AG04449 (cell line): ENCODE measurements at regions not wholly inside any gene's neighbourhood (a gene's known extent, or its start where the extent isn't known, plus 50 kb on each side); places are given as distances from the start of the nearest gene placed in this dataset.

Experiments
- CTCF ChIA-PET: fragments of 350-600 bp; formaldehyde crosslinking; extraction: SDS; loops from one replicate; lab custom pipeline; 2021; ENCODE audit warnings: antibody characterized with exemption; lab: Yijun Ruan, JAX
- POLR2A ChIA-PET: fragments of 400-600, 350-600 bp; formaldehyde crosslinking; extraction: SDS; loops from one replicate; lab custom pipeline; 2020; ENCODE audit warnings: antibody characterized with exemption, inconsistent platforms; lab: Yijun Ruan, JAX
- DNase-seq: peaks from one replicate; pipeline ENCODE4 v3.0.0-alpha.2; 2010; ENCODE audit warnings: low read depth, low spot score
- H3K4me3 ChIP-seq: 2 replicates; pipeline ENCODE4 v1.5.1; 2011; ENCODE audit warnings: low read depth, mild to moderate bottlenecking, control low read depth, low read length
- TF ChIP-seq, protein P1 (sequence below): IDR thresholded peaks from one replicate; pipeline ENCODE4 v1.5.1; 2011; ENCODE audit warnings: mild to moderate bottlenecking, moderate library complexity, low read length, control low read depth, inconsistent platforms; ENCODE audit not compliant: insufficient read depth; ENCODE audit errors: missing control alignments

DNA sequence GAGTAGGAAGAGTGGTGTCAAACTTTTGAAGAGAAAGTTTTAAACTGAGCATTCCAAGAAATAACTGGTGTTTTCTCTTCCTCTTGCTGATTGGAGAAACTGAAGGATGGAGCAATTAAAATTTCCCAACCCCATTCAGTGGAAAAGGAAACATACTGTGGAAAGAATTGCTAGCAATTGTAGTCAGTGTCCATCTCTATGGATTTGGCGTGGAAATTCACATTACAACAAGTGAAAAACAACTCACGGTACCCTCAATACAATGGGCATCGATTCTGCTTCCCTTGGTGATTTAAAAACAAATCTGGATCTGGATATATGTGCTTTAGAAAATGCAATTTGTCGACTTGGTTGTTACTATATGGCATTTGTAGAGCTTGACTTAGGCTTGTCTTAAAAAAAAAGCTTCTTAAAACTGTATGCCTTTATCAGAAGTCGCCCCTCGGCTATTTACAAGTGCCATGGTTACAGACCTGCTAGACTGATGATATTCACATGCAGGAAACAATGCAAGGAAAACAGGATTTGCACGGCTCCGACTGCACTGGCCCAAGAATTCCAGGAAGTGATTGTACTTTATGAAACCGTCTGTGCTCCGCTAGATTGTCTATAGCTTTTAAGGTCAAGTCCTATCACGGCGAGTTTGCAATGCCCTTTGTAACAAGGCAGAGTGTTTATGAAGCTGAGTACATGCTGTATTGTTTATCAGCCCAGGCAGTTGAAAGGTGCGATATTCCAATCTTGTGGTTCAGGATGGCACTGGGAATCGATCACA is 131.7 kb upstream of the PHACTR1 start:
- no peak overlapping the region for H3K4me3 ChIP-seq
- TF ChIP-seq, protein P1, sequence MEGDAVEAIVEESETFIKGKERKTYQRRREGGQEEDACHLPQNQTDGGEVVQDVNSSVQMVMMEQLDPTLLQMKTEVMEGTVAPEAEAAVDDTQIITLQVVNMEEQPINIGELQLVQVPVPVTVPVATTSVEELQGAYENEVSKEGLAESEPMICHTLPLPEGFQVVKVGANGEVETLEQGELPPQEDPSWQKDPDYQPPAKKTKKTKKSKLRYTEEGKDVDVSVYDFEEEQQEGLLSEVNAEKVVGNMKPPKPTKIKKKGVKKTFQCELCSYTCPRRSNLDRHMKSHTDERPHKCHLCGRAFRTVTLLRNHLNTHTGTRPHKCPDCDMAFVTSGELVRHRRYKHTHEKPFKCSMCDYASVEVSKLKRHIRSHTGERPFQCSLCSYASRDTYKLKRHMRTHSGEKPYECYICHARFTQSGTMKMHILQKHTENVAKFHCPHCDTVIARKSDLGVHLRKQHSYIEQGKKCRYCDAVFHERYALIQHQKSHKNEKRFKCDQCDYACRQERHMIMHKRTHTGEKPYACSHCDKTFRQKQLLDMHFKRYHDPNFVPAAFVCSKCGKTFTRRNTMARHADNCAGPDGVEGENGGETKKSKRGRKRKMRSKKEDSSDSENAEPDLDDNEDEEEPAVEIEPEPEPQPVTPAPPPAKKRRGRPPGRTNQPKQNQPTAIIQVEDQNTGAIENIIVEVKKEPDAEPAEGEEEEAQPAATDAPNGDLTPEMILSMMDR: no peak
- DNase-seq: no peak
- POLR2A ChIA-PET: no interaction called here
- CTCF ChIA-PET: no interaction called here

DNA sequence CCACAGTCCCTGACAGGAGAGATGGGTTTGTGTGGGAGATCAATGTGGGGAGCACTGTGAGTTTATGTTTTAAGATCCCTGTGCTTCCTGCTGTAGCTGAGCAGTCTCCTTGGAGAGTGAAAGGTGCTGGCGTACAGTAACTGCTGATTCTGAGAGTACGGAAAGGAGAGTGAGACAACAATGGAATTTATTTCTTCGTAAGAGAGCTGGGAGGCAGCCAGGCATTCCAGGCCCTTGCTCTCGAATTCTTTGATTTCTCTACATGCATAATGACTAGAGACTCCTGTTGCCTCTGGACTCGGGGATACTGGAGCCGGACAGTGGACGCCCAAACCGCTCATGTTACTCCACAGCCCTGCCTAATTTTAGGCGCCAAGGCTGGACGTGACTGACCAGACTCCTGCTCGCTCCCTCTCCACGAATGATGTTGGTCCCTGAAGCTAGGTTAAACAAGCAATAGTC is 131.0 kb upstream of the PHACTR1 start:
- ChIA-PET CTCF (no interaction called here), POLR2A (no interaction called here)
- H3K4me3 ChIP-seq: no peak overlapping the region
- no peak for DNase-seq
- TF ChIP-seq, protein P1: no peak

DNA sequence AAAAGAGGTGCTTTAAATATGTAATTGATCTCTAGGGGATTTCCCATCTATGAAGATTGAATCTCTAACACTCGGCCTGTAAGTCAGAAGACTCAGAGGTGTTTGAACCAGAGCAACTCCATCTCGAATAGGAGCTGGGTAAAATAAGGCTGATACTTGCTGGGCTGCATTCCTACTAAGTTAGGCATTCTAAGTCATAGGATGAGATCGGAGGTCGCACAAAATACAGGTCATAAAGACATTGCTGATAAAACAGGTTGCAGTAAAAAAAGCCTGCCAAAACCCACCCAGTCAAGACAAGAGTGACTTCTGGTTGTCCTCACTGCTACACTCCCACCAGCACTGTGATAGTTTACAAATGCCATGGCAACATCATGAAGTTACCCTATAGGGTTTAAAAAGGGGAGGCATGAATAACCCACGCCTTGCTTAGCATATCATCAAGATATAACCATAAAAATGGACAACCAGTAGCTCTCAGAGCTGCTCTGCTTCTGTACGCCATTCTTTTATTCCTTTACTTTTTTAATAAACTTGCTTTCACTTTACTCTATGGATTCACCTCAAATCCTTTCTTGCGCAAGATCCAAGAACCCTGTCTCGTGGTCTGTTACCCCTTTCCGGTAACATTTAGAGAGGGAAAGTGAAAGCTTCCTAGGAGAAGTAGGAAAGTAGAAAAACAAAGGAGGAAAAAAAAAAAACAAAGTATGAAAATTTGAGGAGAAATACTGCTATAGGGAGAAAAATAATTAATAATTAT is 129.7 kb upstream of the PHACTR1 start:
- H3K4me3 ChIP-seq: no peak overlapping the region
- DNase-seq: no peak
- ChIA-PET CTCF (interaction anchor here (2.0 kb wide), 1 partner anchor 104 kb away, joined by 6 read pairs; no protein-coding TSS in a partner anchor), POLR2A (no interaction called here)
- TF ChIP-seq, protein P1: no peak

DNA sequence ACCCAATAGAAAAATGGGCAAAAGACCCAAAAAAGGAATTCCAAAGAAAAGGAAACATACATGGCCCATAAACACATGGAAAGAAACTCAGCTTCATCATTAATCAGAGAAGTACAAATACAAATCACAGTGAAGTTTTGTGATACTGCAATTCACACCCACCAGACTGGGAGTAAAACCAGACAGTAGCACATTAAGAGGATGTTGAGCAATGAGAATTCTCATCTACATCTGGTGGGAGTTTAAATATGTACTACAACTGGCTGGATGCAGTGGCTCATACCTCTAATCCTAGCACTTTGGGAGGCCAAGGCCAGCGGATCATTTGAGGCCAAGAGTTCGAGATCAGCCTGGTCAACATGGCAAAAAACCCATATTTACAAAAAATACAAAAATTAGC is 125.7 kb upstream of the PHACTR1 start:
- no peak overlapping the region for H3K4me3 ChIP-seq
- ChIA-PET POLR2A (no interaction called here), CTCF (no interaction called here)
- TF ChIP-seq, protein P1: no peak
- DNase-seq: no peak

DNA sequence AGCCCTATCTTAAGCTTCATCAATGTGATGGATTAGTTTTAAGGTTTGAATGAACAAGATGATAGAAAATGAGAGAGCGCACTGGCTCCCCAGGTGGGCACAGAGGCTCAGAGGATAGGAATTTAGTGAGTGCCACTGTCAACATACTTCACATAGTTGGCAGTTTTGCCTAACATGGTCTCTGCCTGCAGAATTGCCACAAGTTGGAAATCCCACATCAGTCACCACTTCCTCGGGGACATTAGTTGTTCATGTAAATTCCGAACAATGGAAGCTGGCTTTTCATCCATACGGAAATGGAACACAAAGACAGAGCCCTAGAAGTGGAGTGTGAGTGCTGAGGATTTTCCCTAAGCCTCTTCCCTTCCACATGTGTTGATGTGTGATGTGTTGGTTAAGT is 123.9 kb upstream of the PHACTR1 start:
- H3K4me3 ChIP-seq: no peak overlapping the region
- DNase-seq: no peak
- ChIA-PET POLR2A (no interaction called here), CTCF (interaction anchor here (1.2 to 6.5 kb wide), 4 partner anchors 14 to 302 kb away, joined by 3 to 44 read pairs (median 16); partner anchors contain the start of gene EDN1)
- TF ChIP-seq, protein P1: no peak
